ENCODE measurements at regions not wholly inside any gene's neighbourhood (a gene's known extent, or its start where the extent isn't known, plus 50 kb on each side); places are given as distances from the start of the nearest gene placed in this dataset.

GRCh38 chr5:167463939-167464338 lies 827.5 kb upstream of the WWC1 start:
- H3K36me3 Mint-ChIP-seq (ENCODE audit: insufficient read depth), result no peaks in the 10 kb centered on the region
- no peak overlapping the region for H3K4me3 Mint-ChIP-seq (ENCODE audit: low read depth)

GRCh38 chr5:167466992-167467391 lies 824.5 kb upstream of the WWC1 start:
- Mint-ChIP-seq H3K4me3 (ENCODE audit: low read depth) (no peak overlapping the region), H3K4me1 (ENCODE audit: low read depth) (peaks cover 2% of the 10 kb centered on the region), H3K27me3 (no peaks in the 10 kb centered on the region), H3K36me3 (ENCODE audit: insufficient read depth) (no peaks in the 10 kb centered on the region), H3K9me3 (ENCODE audit: low read depth) (peaks cover 12% of the 10 kb centered on the region), H3K27ac (no peak overlapping the region)
- no peak for DNase-seq (ENCODE audit: low spot score, unreplicated experiment)
- TF ChIP-seq, protein P1, sequence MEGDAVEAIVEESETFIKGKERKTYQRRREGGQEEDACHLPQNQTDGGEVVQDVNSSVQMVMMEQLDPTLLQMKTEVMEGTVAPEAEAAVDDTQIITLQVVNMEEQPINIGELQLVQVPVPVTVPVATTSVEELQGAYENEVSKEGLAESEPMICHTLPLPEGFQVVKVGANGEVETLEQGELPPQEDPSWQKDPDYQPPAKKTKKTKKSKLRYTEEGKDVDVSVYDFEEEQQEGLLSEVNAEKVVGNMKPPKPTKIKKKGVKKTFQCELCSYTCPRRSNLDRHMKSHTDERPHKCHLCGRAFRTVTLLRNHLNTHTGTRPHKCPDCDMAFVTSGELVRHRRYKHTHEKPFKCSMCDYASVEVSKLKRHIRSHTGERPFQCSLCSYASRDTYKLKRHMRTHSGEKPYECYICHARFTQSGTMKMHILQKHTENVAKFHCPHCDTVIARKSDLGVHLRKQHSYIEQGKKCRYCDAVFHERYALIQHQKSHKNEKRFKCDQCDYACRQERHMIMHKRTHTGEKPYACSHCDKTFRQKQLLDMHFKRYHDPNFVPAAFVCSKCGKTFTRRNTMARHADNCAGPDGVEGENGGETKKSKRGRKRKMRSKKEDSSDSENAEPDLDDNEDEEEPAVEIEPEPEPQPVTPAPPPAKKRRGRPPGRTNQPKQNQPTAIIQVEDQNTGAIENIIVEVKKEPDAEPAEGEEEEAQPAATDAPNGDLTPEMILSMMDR (IDR thresholded peaks at IDR 0.05; ENCODE audit: unreplicated experiment), result no peak

More at GRCh38 chr5:167463939-167464338, 827.5 kb upstream of the WWC1 start:
- DNase-seq (ENCODE audit: low spot score, unreplicated experiment), result no peak
- no peak overlapping the region for H3K27ac Mint-ChIP-seq
- TF ChIP-seq, protein P1 (IDR thresholded peaks at IDR 0.05; ENCODE audit: unreplicated experiment), result no peak
- H3K9me3 Mint-ChIP-seq (ENCODE audit: low read depth), result peaks cover 12% of the 10 kb centered on the region
- peaks cover 2% of the 10 kb centered on the region for H3K4me1 Mint-ChIP-seq (ENCODE audit: low read depth)
- no peaks in the 10 kb centered on the region for H3K27me3 Mint-ChIP-seq

DNA sequence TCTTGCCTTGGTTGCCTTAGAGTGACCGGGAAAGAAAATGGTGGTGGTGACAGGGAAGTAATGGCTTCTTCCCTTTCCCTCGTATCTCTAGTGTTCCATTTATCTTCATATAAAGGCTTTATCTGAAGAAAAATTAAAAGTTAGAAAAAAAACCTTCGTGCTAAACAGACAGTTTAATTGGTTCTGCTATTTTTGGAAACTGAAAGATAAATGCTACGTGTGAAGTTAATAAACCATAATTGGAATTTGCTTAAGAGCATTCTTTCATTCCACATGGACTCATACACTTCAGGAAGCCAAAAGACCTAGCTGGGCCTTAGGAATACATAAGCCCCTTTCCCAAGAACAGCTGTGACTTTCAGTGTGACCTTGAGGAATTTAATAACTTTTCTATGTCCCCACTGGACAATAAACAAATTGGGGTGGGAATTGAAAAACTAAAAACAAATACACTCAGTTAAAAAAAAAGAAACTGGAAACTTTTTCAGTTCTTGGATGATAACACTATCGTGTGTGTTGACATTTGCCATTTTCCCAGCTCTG lies 818.8 kb upstream of the WWC1 start:
- H3K9me3 Mint-ChIP-seq (ENCODE audit: low read depth), result no peaks in the 10 kb centered on the region
- TF ChIP-seq, protein P1 (IDR thresholded peaks at IDR 0.05; ENCODE audit: unreplicated experiment), result no peak

GRCh38 chr5:167478188-167478587 lies 813.3 kb upstream of the WWC1 start:
- DNase-seq (ENCODE audit: low spot score, unreplicated experiment), result no peak
- H3K36me3 Mint-ChIP-seq (ENCODE audit: insufficient read depth), result no peaks in the 10 kb centered on the region
- no peaks in the 10 kb centered on the region for H3K9me3 Mint-ChIP-seq (ENCODE audit: low read depth)
- H3K27me3 Mint-ChIP-seq, result no peaks in the 10 kb centered on the region
- H3K4me1 Mint-ChIP-seq (ENCODE audit: low read depth), result no peaks in the 10 kb centered on the region
- no peak overlapping the region for H3K4me3 Mint-ChIP-seq (ENCODE audit: low read depth)
- TF ChIP-seq, protein P1 (IDR thresholded peaks at IDR 0.05; ENCODE audit: unreplicated experiment), result no peak
- H3K27ac Mint-ChIP-seq, result no peak overlapping the region

More for the DNA sequence above, 818.8 kb upstream of the WWC1 start:
- H3K36me3 Mint-ChIP-seq (ENCODE audit: insufficient read depth), result no peaks in the 10 kb centered on the region
- H3K4me1 Mint-ChIP-seq (ENCODE audit: low read depth), result no peaks in the 10 kb centered on the region
- no peak for DNase-seq (ENCODE audit: low spot score, unreplicated experiment)
- H3K4me3 Mint-ChIP-seq (ENCODE audit: low read depth), result no peak overlapping the region
- H3K27ac Mint-ChIP-seq, result no peak overlapping the region
- H3K27me3 Mint-ChIP-seq, result no peaks in the 10 kb centered on the region

DNA sequence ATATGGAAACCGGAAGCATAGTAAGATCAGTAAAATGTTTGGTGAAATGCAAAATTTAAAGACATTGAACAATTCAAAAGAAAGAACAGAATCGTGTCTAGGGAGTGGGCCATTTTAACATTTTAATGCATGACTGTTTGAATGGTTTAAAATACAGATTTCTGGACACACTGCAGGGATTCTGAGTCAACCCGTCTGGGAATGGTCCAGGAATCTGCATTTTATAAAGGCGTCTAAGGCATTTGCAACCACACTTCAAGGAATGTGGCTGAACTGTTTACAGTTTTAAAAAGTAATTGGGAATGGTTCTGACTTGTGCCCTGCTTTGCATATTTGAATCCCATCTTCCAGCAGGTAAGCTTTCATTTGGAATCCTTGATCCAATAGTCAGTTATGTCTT lies 811.7 kb upstream of the WWC1 start:
- H3K36me3 Mint-ChIP-seq (ENCODE audit: insufficient read depth), result no peaks in the 10 kb centered on the region
- no peak overlapping the region for H3K4me3 Mint-ChIP-seq (ENCODE audit: low read depth)
- no peaks in the 10 kb centered on the region for H3K4me1 Mint-ChIP-seq (ENCODE audit: low read depth)
- no peak for DNase-seq (ENCODE audit: low spot score, unreplicated experiment)
- TF ChIP-seq, protein P1 (IDR thresholded peaks at IDR 0.05; ENCODE audit: unreplicated experiment), result no peak
- H3K27ac Mint-ChIP-seq, result no peak overlapping the region
- no peaks in the 10 kb centered on the region for H3K27me3 Mint-ChIP-seq
- H3K9me3 Mint-ChIP-seq (ENCODE audit: low read depth), result no peaks in the 10 kb centered on the region
